ENCODE measurements at regions not wholly inside any gene's neighbourhood (a gene's known extent, or its start where the extent isn't known, plus 50 kb on each side); places are given as distances from the start of the nearest gene placed in this dataset.

- TF ChIP-seq CEBPB (IDR thresholded peaks at IDR 0.05) (no peak), CHD2 (IDR thresholded peaks at IDR 0.05; ENCODE audit: low read length, partially characterized antibody) (no peak), RAD21 (conservative IDR thresholded peaks at IDR 0.05 in 1 of 2, IDR thresholded peaks at IDR 0.05 in 1 of 2) (no peak), ATOH8 (CRISPR knock-in tag; IDR thresholded peaks at IDR 0.05; ENCODE audit: low read depth) (no peak), ZC3H11A (IDR thresholded peaks at IDR 0.05) (no peak), FOSL2 (IDR thresholded peaks at IDR 0.05) (no peak), FOSL2 (CRISPR knock-in tag; IDR thresholded peaks at IDR 0.05) (no peak), MYC (IDR thresholded peaks at IDR 0.05; ENCODE audit: borderline replicate concordance, low read length) (no peak), JUNB (IDR thresholded peaks at IDR 0.05) (no peak), POLR2A (IDR thresholded peaks at IDR 0.05; ENCODE audit: low read length) (no peak), EP300 (IDR thresholded peaks at IDR 0.05) (no peak)
- TF ChIP-seq, protein P1, sequence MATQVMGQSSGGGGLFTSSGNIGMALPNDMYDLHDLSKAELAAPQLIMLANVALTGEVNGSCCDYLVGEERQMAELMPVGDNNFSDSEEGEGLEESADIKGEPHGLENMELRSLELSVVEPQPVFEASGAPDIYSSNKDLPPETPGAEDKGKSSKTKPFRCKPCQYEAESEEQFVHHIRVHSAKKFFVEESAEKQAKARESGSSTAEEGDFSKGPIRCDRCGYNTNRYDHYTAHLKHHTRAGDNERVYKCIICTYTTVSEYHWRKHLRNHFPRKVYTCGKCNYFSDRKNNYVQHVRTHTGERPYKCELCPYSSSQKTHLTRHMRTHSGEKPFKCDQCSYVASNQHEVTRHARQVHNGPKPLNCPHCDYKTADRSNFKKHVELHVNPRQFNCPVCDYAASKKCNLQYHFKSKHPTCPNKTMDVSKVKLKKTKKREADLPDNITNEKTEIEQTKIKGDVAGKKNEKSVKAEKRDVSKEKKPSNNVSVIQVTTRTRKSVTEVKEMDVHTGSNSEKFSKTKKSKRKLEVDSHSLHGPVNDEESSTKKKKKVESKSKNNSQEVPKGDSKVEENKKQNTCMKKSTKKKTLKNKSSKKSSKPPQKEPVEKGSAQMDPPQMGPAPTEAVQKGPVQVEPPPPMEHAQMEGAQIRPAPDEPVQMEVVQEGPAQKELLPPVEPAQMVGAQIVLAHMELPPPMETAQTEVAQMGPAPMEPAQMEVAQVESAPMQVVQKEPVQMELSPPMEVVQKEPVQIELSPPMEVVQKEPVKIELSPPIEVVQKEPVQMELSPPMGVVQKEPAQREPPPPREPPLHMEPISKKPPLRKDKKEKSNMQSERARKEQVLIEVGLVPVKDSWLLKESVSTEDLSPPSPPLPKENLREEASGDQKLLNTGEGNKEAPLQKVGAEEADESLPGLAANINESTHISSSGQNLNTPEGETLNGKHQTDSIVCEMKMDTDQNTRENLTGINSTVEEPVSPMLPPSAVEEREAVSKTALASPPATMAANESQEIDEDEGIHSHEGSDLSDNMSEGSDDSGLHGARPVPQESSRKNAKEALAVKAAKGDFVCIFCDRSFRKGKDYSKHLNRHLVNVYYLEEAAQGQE (IDR thresholded peaks at IDR 0.05): no peak
- TF ChIP-seq, protein P2, sequence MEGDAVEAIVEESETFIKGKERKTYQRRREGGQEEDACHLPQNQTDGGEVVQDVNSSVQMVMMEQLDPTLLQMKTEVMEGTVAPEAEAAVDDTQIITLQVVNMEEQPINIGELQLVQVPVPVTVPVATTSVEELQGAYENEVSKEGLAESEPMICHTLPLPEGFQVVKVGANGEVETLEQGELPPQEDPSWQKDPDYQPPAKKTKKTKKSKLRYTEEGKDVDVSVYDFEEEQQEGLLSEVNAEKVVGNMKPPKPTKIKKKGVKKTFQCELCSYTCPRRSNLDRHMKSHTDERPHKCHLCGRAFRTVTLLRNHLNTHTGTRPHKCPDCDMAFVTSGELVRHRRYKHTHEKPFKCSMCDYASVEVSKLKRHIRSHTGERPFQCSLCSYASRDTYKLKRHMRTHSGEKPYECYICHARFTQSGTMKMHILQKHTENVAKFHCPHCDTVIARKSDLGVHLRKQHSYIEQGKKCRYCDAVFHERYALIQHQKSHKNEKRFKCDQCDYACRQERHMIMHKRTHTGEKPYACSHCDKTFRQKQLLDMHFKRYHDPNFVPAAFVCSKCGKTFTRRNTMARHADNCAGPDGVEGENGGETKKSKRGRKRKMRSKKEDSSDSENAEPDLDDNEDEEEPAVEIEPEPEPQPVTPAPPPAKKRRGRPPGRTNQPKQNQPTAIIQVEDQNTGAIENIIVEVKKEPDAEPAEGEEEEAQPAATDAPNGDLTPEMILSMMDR (IDR thresholded peaks at IDR 0.05): no peak
- TF ChIP-seq, protein P3, sequence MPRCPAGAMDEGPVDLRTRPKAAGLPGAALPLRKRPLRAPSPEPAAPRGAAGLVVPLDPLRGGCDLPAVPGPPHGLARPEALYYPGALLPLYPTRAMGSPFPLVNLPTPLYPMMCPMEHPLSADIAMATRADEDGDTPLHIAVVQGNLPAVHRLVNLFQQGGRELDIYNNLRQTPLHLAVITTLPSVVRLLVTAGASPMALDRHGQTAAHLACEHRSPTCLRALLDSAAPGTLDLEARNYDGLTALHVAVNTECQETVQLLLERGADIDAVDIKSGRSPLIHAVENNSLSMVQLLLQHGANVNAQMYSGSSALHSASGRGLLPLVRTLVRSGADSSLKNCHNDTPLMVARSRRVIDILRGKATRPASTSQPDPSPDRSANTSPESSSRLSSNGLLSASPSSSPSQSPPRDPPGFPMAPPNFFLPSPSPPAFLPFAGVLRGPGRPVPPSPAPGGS (IDR thresholded peaks at IDR 0.05): no peak
These were observed 893.0 kb downstream of the UQCRFS1 start for GRCh38 chr19:28319918-28320317.

All from A549 (cell line).